Activated CD4-positive, alpha-beta T cell treated with anti-CD3 and anti-CD28 coated beads, Interleukin-2, amount 10 ng/mL, durations not matched to agents 7 days and 5 days (primary cell): ENCODE measurements at regions not wholly inside any gene's neighbourhood (a gene's known extent, or its start where the extent isn't known, plus 50 kb on each side); places are given as distances from the start of the nearest gene placed in this dataset. TPM values are rescaled to one million over a fixed set of nuclear protein-coding genes. Genes with fewer than 3 reads are reported as not detected.

Experiments used
- microRNA-seq: library from miRNA; unstranded; fragments of <30 nt; microRNA quantifications from one replicate; pipeline ENCODE4 v1.2.0, GENCODE V29; 2021; ENCODE audit warnings: borderline microRNAs expressed, borderline replicate concordance

Small RNA genes in the stretch of these regions (microRNA-seq; reads per million reads assigned to microRNA genes)
- gene MIR4652: not detected
